Choroid plexus epithelial cell (primary cell): ENCODE measurements at regions not wholly inside any gene's neighbourhood (a gene's known extent, or its start where the extent isn't known, plus 50 kb on each side); places are given as distances from the start of the nearest gene placed in this dataset.

Experiments
- DNase-seq: peaks from one replicate; pipeline ENCODE4 v3.0.0-alpha.2; 2010; ENCODE audit warnings: low read depth
- H3K4me3 ChIP-seq: 2 replicates; pipeline ENCODE4 v1.5.1; 2011; ENCODE audit warnings: low read depth, mild to moderate bottlenecking, control low read depth, low read length, moderate library complexity
- CTCF ChIP-seq: conservative IDR thresholded peaks from 2 replicates; pipeline ENCODE4 v1.5.1; 2011; ENCODE audit warnings: low read depth, mild to moderate bottlenecking, control low read depth, inconsistent platforms, low read length, moderate library complexity

GRCh38 chr12:126496201-126496600 is 1431.0 kb downstream of the AACS start:
- DNase-seq = no peak
- no peak for TF ChIP-seq CTCF

GRCh38 chr12:126506426-126507182 is 1441.4 kb downstream of the AACS start:
- no peak for TF ChIP-seq CTCF
- DNase-seq = no peak
- no peak overlapping the region for H3K4me3 ChIP-seq

More at GRCh38 chr12:126496201-126496600, 1431.0 kb downstream of the AACS start:
- no peak overlapping the region for H3K4me3 ChIP-seq

DNA sequence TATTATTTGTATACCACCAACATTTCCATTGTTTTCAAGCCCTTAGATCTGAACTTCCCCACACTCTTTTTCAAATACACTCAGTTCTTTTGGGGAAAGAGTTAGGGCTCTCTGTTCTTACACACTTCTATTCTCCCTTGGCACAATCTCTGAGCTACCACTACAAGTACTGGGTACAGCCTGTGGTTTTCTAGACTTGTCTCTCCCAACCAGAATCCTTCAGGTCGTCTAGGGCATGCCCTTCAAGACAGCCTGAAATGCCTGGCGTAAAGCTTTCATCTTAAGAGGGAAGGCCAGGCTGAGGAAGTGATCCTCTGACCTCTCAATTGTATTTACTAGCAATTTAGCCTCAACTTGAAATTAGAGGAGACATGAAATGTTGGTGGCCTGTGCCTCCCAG is 1442.0 kb downstream of the AACS start:
- no peak for TF ChIP-seq CTCF
- DNase-seq = no peak
- H3K4me3 ChIP-seq = no peak overlapping the region

DNA sequence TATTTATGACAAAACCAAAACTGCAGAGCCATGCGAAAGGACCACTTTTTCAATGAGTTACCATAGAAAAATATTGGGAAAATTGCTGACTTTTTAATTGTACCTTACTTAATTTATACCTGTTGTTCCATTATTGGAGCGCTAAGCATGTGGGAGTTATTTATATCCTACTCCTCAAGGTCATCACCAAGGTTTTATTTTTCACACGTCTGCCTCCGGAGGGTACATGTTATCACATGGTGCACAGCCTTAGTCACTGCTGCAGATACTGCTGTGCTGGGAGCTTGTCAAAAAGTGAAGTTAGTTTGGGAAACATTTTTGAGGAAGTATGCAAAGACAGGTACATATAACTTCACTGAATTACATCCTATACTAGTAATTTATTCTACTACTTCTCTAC is 1444.3 kb downstream of the AACS start:
- H3K4me3 ChIP-seq = no peak overlapping the region
- no peak for TF ChIP-seq CTCF
- no peak for DNase-seq

- TF ChIP-seq CTCF = no peak
- no peak for DNase-seq
- H3K4me3 ChIP-seq = no peak overlapping the region
These were observed 1445.4 kb downstream of the AACS start for GRCh38 chr12:126510630-126511029.

- TF ChIP-seq CTCF = no peak
- H3K4me3 ChIP-seq = no peak overlapping the region
- DNase-seq = no peak
These were observed 1448.0 kb downstream of the AACS start for GRCh38 chr12:126512916-126513913.
